Vagina (tissue), 2 donors: ENCODE measurements at regions not wholly inside any gene's neighbourhood (a gene's known extent, or its start where the extent isn't known, plus 50 kb on each side); places are given as distances from the start of the nearest gene placed in this dataset.

Experiments used
- CTCF ChIP-seq, 3 experiments: fragments of 450-650 bp in 2 of 3; fragments of 200-600 bp in 1 of 3; sonication (generic) in 1 of 3; IDR thresholded peaks; one replicate each; pipeline ENCODE4 v1.5.1; 2017 to 2019; ENCODE audit warnings: antibody characterized with exemption in 3 of 3, mild to moderate bottlenecking in 2 of 3, moderate library complexity in 2 of 3
- POLR2A ChIP-seq, 2 donors: fragments of 450-650 bp; IDR thresholded peaks; one replicate each; pipeline ENCODE4 v1.6.1; 2017; ENCODE audit warnings: antibody characterized with exemption in 2 of 2, mild to moderate bottlenecking in 2 of 2, moderate library complexity in 2 of 2
- POLR2AphosphoS5 ChIP-seq, 2 donors: sonication (generic); formaldehyde crosslinking; IDR thresholded peaks; one replicate each; pipeline ENCODE4 v1.9.0; 2017; ENCODE audit warnings: antibody characterized with exemption in 2 of 2, mild to moderate bottlenecking in 2 of 2, low read depth in 1 of 2; ENCODE audit not compliant: insufficient read depth in 1 of 2

- TF ChIP-seq CTCF (IDR thresholded peaks at IDR 0.05) (no peak), POLR2A (IDR thresholded peaks at IDR 0.05) (no peak), POLR2AphosphoS5 (IDR thresholded peaks at IDR 0.05; ENCODE audit: insufficient read depth in 1 of 2, low read depth in 1 of 2) (no peak)
These were observed 143.2 kb downstream of the KIT start for GRCh38 chr4:54800831-54801530.
